ENCODE measurements at regions not wholly inside any gene's neighbourhood (a gene's known extent, or its start where the extent isn't known, plus 50 kb on each side); places are given as distances from the start of the nearest gene placed in this dataset.
A peak's percentile ranks its signal among the peaks of the same experiment; 100 is the strongest.

DNA sequence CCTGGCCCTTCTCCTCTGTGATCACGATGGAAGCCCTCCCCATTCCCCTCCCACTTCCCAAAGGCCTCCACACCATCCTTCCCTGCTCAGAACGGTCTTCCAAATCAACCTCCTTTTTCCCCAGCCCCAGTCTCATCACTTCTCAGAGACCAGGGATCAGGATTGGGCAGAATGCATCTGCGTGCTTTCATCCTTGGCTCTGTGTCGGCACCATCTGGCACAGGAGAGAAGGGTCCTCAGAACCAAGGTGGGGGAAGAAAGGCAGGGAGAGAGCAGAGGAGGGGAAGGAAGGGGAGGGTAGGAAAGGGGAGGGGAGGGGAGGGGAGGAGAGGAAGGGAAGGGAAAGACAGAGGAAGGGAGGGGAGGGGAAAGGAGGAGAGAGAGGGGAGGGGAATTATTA, 52.4 kb upstream of the FICD start:
- no peaks in the 10 kb centered on the region for H3K27me3 ChIP-seq
- H3K36me3 ChIP-seq = no peaks in the 10 kb centered on the region
- H3K4me3 ChIP-seq = no peak overlapping the region
- TF ChIP-seq, protein P1, sequence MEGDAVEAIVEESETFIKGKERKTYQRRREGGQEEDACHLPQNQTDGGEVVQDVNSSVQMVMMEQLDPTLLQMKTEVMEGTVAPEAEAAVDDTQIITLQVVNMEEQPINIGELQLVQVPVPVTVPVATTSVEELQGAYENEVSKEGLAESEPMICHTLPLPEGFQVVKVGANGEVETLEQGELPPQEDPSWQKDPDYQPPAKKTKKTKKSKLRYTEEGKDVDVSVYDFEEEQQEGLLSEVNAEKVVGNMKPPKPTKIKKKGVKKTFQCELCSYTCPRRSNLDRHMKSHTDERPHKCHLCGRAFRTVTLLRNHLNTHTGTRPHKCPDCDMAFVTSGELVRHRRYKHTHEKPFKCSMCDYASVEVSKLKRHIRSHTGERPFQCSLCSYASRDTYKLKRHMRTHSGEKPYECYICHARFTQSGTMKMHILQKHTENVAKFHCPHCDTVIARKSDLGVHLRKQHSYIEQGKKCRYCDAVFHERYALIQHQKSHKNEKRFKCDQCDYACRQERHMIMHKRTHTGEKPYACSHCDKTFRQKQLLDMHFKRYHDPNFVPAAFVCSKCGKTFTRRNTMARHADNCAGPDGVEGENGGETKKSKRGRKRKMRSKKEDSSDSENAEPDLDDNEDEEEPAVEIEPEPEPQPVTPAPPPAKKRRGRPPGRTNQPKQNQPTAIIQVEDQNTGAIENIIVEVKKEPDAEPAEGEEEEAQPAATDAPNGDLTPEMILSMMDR (IDR thresholded peaks at IDR 0.05; ENCODE audit: low read depth, low read length) = no peak
- DNase-seq (ENCODE audit: low read depth in 1 of 2, low spot score in 1 of 2) = no peak
- no peaks in the 10 kb centered on the region for H3K9me3 ChIP-seq (ENCODE audit: low read depth)
- no peak overlapping the region for H3K27ac ChIP-seq
- H3K4me1 ChIP-seq (ENCODE audit: low read depth) = no peaks in the 10 kb centered on the region

DNA sequence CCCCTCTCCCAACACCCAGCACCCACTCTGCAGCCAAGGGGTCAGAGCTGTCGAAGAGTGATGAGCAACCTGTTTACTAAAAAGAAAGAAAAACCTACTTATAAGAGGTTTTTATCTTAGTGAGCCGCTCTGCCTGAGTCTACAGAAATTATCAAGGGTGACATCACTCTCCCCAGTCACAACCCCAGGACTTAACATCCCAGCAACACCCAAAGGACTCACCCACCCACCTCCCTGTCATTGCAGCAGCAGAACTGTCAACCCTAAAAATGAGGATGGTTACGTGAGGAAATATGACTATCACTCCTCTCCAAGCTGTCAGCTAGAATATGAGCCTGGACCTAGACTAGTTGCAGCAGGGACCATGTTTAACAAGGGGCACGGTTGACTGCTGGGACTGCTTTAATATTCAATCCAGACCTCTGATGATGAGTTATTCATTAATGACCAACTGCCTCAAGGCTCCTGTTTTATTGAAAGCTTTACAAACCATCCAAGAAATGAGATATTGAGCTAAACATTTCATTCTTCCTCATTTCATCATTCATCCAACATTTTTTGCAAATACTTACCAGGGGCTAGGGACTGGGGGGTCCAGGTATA, 53.9 kb upstream of the FICD start:
- Histone ChIP-seq H3K9me3 (ENCODE audit: low read depth) (no peaks in the 10 kb centered on the region), H3K4me3 (no peak overlapping the region), H3K27me3 (no peaks in the 10 kb centered on the region), H3K36me3 (no peaks in the 10 kb centered on the region), H3K4me1 (ENCODE audit: low read depth) (no peaks in the 10 kb centered on the region), H3K27ac (no peak overlapping the region)
- TF ChIP-seq, protein P1 (IDR thresholded peaks at IDR 0.05; ENCODE audit: low read depth, low read length) = no peak
- DNase-seq (ENCODE audit: low read depth in 1 of 2, low spot score in 1 of 2) = no peak

DNA sequence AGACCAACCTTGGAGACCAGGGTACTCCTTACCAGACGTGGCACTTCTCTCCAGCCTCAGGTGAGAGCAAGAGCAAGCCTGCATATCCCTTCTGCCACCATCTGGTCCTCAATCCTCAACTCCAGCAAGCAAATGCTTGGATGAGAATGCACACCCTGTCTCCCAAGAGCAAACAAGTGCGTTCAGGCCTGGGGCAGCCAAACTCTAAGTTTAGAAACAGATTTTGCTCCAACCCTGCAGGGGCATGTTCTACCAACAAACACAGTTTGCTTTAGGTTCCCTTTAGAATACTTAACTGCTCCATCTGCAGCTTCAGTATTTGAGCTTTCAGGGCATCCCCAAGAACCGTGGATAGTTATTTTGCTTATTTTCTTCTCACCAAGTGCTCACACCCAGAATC, 55.9 kb upstream of the FICD start:
- no peaks in the 10 kb centered on the region for H3K9me3 ChIP-seq (ENCODE audit: low read depth)
- H3K36me3 ChIP-seq = no peaks in the 10 kb centered on the region

DNA sequence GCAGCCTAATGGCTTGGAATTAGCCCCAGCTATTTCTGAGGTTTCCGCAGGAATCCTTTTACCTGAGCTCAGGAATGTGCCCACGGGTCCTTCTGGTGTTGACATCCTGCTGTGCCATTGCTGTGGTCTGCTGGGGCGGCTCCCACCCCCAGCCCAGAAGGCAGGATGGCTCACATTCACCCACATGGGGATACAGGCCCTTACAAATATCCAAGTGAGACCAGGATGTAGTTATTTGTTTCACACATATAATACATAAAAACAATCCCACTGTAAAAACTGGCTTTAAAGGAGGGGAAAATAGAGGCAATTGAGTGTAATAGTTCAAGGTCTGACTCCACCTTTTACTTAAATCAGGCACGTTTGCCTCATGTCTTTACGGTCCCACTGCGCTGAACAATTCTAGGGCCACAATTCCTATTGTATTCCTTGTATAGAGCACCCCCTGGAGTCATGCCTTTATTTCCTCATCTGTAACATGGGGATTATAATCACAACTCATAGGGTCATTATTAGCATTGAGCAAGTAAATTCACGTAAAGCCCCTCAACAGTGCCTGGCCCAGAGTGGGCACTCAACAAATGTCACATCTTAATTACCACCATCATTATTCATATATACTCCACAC, 57.2 kb upstream of the FICD start:
- no peak overlapping the region for H3K27ac ChIP-seq
- DNase-seq (ENCODE audit: low read depth in 1 of 2, low spot score in 1 of 2) = no peak
- H3K9me3 ChIP-seq (ENCODE audit: low read depth) = no peaks in the 10 kb centered on the region
- H3K4me1 ChIP-seq (ENCODE audit: low read depth) = no peaks in the 10 kb centered on the region
- no peaks in the 10 kb centered on the region for H3K27me3 ChIP-seq
- H3K4me3 ChIP-seq = no peak overlapping the region
- H3K36me3 ChIP-seq = no peaks in the 10 kb centered on the region
- TF ChIP-seq, protein P1 (IDR thresholded peaks at IDR 0.05; ENCODE audit: low read depth, low read length) = no peak

More for the DNA sequence above, 55.9 kb upstream of the FICD start:
- no peaks in the 10 kb centered on the region for H3K27me3 ChIP-seq
- H3K4me1 ChIP-seq (ENCODE audit: low read depth) = no peaks in the 10 kb centered on the region
- DNase-seq (ENCODE audit: low read depth in 1 of 2, low spot score in 1 of 2) = no peak
- no peak overlapping the region for H3K27ac ChIP-seq
- H3K4me3 ChIP-seq = no peak overlapping the region
- TF ChIP-seq, protein P1 (IDR thresholded peaks at IDR 0.05; ENCODE audit: low read depth, low read length) = no peak

DNA sequence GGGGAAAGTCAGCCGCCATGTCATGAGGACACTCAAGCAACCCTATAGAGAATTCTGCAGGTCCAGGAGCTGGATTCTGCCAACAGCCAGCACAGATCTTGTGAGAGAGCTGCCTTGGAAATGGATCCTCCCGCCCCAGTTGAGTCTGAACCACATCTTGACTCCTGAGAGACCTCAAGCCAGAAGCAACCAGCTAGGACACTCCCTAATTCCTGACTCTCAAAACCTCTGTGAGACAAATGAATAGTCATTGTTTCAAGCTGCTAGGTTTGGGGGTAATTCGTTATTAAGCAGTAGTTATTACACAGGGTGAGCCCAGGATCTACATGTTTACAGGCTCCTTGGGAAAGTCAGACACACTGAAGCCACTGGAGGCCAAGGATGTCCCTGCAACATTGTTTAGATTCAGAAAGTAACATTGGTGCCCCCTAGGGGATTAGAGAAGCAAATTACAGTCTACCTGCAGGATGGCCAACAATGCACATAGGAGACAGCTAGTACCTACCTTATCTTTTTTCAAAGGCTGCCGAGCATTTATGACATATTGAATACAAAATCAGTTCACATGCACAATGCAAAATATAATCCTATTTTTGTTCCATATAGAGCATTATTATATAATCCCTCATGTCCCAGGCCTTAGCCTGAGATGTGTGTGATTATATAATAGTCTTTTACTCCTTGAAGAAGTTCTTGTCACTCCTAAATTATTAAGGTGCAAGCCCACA, 57.9 kb upstream of the FICD start:
- Histone ChIP-seq H3K27me3 (no peaks in the 10 kb centered on the region), H3K9me3 (ENCODE audit: low read depth) (no peaks in the 10 kb centered on the region), H3K4me1 (ENCODE audit: low read depth) (no peaks in the 10 kb centered on the region), H3K27ac (no peak overlapping the region), H3K4me3 (no peak overlapping the region), H3K36me3 (no peaks in the 10 kb centered on the region)
- DNase-seq (ENCODE audit: low read depth in 1 of 2, low spot score in 1 of 2) = peak; percentile 75
- TF ChIP-seq, protein P1 (IDR thresholded peaks at IDR 0.05; ENCODE audit: low read depth, low read length) = peak; percentile 72
